PC-9 (cell line): ENCODE measurements at regions not wholly inside any gene's neighbourhood (a gene's known extent, or its start where the extent isn't known, plus 50 kb on each side); places are given as distances from the start of the nearest gene placed in this dataset.

Experiments
- BruUV-seq: library from RNA; stranded (reverse); fragments of 400-500 nt; replicated peaks from 2 replicates; lab custom pipeline; 2021; lab: Mats Ljungman, UMichigan
- CTCF ChIA-PET: fragments of 300-600 bp; sonication (Branson Sonifier 250); formaldehyde crosslinking; loops from one replicate; lab custom pipeline; 2022; ENCODE audit warnings: antibody characterized with exemption; lab: Charles Lee
- POLR2A ChIA-PET: fragments of 300-600 bp; sonication (Branson Sonifier 250); formaldehyde crosslinking; loops from one replicate; lab custom pipeline; 2022; ENCODE audit warnings: antibody characterized with exemption; ENCODE audit not compliant: unreplicated experiment; lab: Charles Lee
- DNase-seq, 2 experiments: peaks; one replicate each; pipeline versions ENCODE4 v3.0.0 to v3.0.0-alpha.2; 2015 to 2022; ENCODE audit warnings: mixed read lengths in 1 of 2
- H2AFZ ChIP-seq: fragments of 200-600 bp; sonication (generic); 2 replicates; pipeline ENCODE4 v1.8.1; 2017; ENCODE audit warnings: antibody characterized with exemption
- H3F3A ChIP-seq: fragments of 200-600 bp; sonication (generic); 2 replicates; pipeline ENCODE4 v1.8.1; 2017; ENCODE audit warnings: antibody characterized with exemption, mild to moderate bottlenecking, low read depth; ENCODE audit not compliant: insufficient read depth
- H3K27ac ChIP-seq: fragments of 200-600 bp; sonication (generic); 2 replicates; pipeline ENCODE4 v1.6.1; 2016; ENCODE audit warnings: mixed run types
- H3K27me3 ChIP-seq: fragments of 200-600 bp; sonication (generic); 2 replicates; pipeline ENCODE4 v1.6.1; 2016; ENCODE audit warnings: low read depth, mixed run types; ENCODE audit not compliant: insufficient read depth
- H3K36me3 ChIP-seq: fragments of 200-600 bp; sonication (generic); 2 replicates; pipeline ENCODE4 v1.6.1; 2016; ENCODE audit warnings: low read depth, mixed run types
- H3K4me1 ChIP-seq: fragments of 200-600 bp; sonication (generic); replicated peaks from 2 replicates; pipeline ENCODE4 v1.6.1; 2016; ENCODE audit warnings: mixed run types; ENCODE audit not compliant: insufficient read depth
- H3K4me2 ChIP-seq: fragments of 200-600 bp; sonication (generic); 2 replicates; pipeline ENCODE4 v1.6.1; 2017; ENCODE audit warnings: mixed run types
- H3K4me3 ChIP-seq: fragments of 200-600 bp; sonication (generic); 2 replicates; pipeline ENCODE4 v1.6.1; 2016; ENCODE audit warnings: mixed run types
- H3K79me2 ChIP-seq: fragments of 200-600 bp; sonication (generic); 2 replicates; pipeline ENCODE4 v1.6.1; 2017; ENCODE audit warnings: low read depth, mixed run types
- H3K9me2 ChIP-seq: fragments of 200-600 bp; sonication (generic); 2 replicates; pipeline ENCODE4 v1.8.1; 2017; ENCODE audit warnings: mild to moderate bottlenecking; ENCODE audit not compliant: insufficient read depth
- H3K9me3 ChIP-seq: fragments of 200-600 bp; sonication (generic); 2 replicates; pipeline ENCODE4 v1.8.1; 2016; ENCODE audit warnings: low read depth; ENCODE audit not compliant: insufficient read depth
- H4K20me1 ChIP-seq: fragments of 200-600 bp; sonication (generic); 2 replicates; pipeline ENCODE4 v1.8.1; 2017; ENCODE audit not compliant: insufficient read depth
- CTCF ChIP-seq: fragments of 200-600 bp; sonication (generic); conservative IDR thresholded peaks from 2 replicates; pipeline ENCODE4 v1.6.1; 2017; ENCODE audit warnings: mixed run types, antibody characterized with exemption, mild to moderate bottlenecking, moderate library complexity
- EZH2 ChIP-seq: fragments of 200-600 bp; sonication (generic); IDR thresholded peaks from 2 replicates; pipeline ENCODE4 v1.8.0; 2017; ENCODE audit warnings: antibody characterized with exemption, low read depth
- intact Hi-C: fragments of 100-400 bp; cut with micrococcal nuclease; formaldehyde crosslinking; loops from one replicate; pipeline ENCODE4 v1.10.0; 2022; ENCODE audit not compliant: unreplicated experiment

- Histone ChIP-seq H3K4me1 (no peaks in the 10 kb centered on the region), H2AFZ (no peak overlapping the region), H3F3A (no peaks in the 10 kb centered on the region), H3K36me3 (no peaks in the 10 kb centered on the region), H3K4me3 (no peak overlapping the region), H3K27ac (no peak overlapping the region), H3K79me2 (no peaks in the 10 kb centered on the region), H3K27me3 (no peaks in the 10 kb centered on the region), H3K9me3 (no peaks in the 10 kb centered on the region), H4K20me1 (no peaks in the 10 kb centered on the region), H3K9me2 (no peaks in the 10 kb centered on the region), H3K4me2 (no peak overlapping the region)
- intact Hi-C loops: no loop called here
- TF ChIP-seq CTCF: no peak
- TF ChIP-seq EZH2: no peak
- ChIA-PET CTCF (no interaction called here), POLR2A (no interaction called here)
- no TSS peak for BruUV-seq
- no peak for DNase-seq
These were observed 154.0 kb downstream of the PAH start for GRCh38 chr12:102763061-102763460.

GRCh38 chr12:102760322-102760721 is 156.7 kb downstream of the PAH start:
- no peak overlapping the region for H3K4me3 ChIP-seq
- ChIA-PET POLR2A (no interaction called here), CTCF (interaction anchor here (0.6 kb wide), 1 partner anchor 10 kb away, joined by 19 read pairs; no protein-coding TSS in a partner anchor)
- TF ChIP-seq EZH2 (no peak), CTCF (no peak)
- H3K9me3 ChIP-seq: no peaks in the 10 kb centered on the region; the same call in 1 of the 2 replicates
- H3K9me2 ChIP-seq: no peaks in the 10 kb centered on the region
- no peak overlapping the region for H2AFZ ChIP-seq
- H3F3A ChIP-seq: no peaks in the 10 kb centered on the region
- no peaks in the 10 kb centered on the region for H3K36me3 ChIP-seq
- H3K4me2 ChIP-seq: no peak overlapping the region
- BruUV-seq: no TSS peak
- no peaks in the 10 kb centered on the region for H4K20me1 ChIP-seq
- H3K79me2 ChIP-seq: no peaks in the 10 kb centered on the region
- no peak overlapping the region for H3K27ac ChIP-seq
- no peaks in the 10 kb centered on the region for H3K4me1 ChIP-seq
- peaks cover 3% of the 10 kb centered on the region; the same call in 1 of the 2 replicates for H3K27me3 ChIP-seq
- no peak for DNase-seq
- intact Hi-C loops: no loop called here

- no peak overlapping the region for H3K27ac ChIP-seq
These were observed 157.6 kb downstream of the PAH start for GRCh38 chr12:102759466-102759865.

More at GRCh38 chr12:102759466-102759865, 157.6 kb downstream of the PAH start:
- TF ChIP-seq EZH2 (no peak), CTCF (no peak)
- ChIA-PET POLR2A (no interaction called here), CTCF (interaction anchor here (0.6 kb wide), 1 partner anchor 9 kb away, joined by 19 read pairs; no protein-coding TSS in a partner anchor)
- Histone ChIP-seq H3K4me2 (no peak overlapping the region), H3K9me3 (no peaks in the 10 kb centered on the region; the same call in 1 of the 2 replicates), H3F3A (no peaks in the 10 kb centered on the region), H3K79me2 (no peaks in the 10 kb centered on the region), H2AFZ (no peak overlapping the region), H3K4me1 (no peaks in the 10 kb centered on the region), H4K20me1 (no peaks in the 10 kb centered on the region), H3K27me3 (peaks cover 3% of the 10 kb centered on the region; the same call in 1 of the 2 replicates), H3K9me2 (no peaks in the 10 kb centered on the region), H3K36me3 (no peaks in the 10 kb centered on the region), H3K4me3 (no peak overlapping the region)
- no peak for DNase-seq
- no TSS peak for BruUV-seq
- intact Hi-C loops: no loop called here
